Hepatocyte (in vitro differentiated cells): ENCODE measurements at regions not wholly inside any gene's neighbourhood (a gene's known extent, or its start where the extent isn't known, plus 50 kb on each side); places are given as distances from the start of the nearest gene placed in this dataset.

Source experiments
- EZH2 ChIP-seq: fragments of 200-600 bp; sonication (generic); IDR thresholded peaks from 2 replicates; pipeline ENCODE4 v1.6.1; 2016; ENCODE audit warnings: antibody characterized with exemption, mild to moderate bottlenecking, borderline replicate concordance
- EZH2phosphoT487 ChIP-seq: fragments of 200-600 bp; sonication (generic); IDR thresholded peaks from one replicate; pipeline ENCODE4 v1.6.1; 2018; ENCODE audit warnings: antibody characterized with exemption, mild to moderate bottlenecking, low read depth, moderate library complexity; ENCODE audit not compliant: unreplicated experiment, severe bottlenecking
- TF ChIP-seq, protein P1 (sequence below): fragments of 200-600 bp; sonication (generic); IDR thresholded peaks from 2 replicates; pipeline ENCODE4 v1.5.1; 2016; ENCODE audit warnings: antibody characterized with exemption, mild to moderate bottlenecking; ENCODE audit not compliant: poor library complexity

DNA sequence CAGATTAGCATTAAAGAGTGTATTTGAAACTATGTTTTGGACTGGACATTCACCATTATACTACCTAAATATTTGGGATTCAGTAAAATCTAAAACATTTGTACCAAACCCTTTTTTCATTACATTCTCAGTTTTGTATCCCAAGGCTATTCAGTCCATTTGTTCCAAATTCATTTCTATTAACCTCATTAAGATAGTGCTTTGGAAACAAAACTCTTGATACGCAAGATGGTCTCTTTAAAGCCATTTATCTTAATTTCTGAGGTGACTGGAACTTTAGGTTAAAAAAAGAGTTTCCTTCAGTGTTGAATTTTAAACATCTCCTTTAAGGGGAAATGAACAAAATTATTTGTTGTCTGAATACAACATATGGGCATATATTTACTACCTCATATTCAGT is 702.5 kb upstream of the GRAMD2B start:
- TF ChIP-seq, protein P1, sequence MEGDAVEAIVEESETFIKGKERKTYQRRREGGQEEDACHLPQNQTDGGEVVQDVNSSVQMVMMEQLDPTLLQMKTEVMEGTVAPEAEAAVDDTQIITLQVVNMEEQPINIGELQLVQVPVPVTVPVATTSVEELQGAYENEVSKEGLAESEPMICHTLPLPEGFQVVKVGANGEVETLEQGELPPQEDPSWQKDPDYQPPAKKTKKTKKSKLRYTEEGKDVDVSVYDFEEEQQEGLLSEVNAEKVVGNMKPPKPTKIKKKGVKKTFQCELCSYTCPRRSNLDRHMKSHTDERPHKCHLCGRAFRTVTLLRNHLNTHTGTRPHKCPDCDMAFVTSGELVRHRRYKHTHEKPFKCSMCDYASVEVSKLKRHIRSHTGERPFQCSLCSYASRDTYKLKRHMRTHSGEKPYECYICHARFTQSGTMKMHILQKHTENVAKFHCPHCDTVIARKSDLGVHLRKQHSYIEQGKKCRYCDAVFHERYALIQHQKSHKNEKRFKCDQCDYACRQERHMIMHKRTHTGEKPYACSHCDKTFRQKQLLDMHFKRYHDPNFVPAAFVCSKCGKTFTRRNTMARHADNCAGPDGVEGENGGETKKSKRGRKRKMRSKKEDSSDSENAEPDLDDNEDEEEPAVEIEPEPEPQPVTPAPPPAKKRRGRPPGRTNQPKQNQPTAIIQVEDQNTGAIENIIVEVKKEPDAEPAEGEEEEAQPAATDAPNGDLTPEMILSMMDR, result no peak
- TF ChIP-seq EZH2, result no peak
- TF ChIP-seq EZH2phosphoT487, result no peak
